Iris pigment epithelial cell (primary cell): ENCODE measurements at regions not wholly inside any gene's neighbourhood (a gene's known extent, or its start where the extent isn't known, plus 50 kb on each side); places are given as distances from the start of the nearest gene placed in this dataset.
"Not testable (repeated sequence)": the region's sequence is repeated elsewhere in the genome, so short reads cannot be mapped to it uniquely, and the experiment has no call there.

ENCODE experiments used
- DNase-seq: peaks from one replicate; pipeline ENCODE4 v3.0.0-alpha.2; 2011; ENCODE audit warnings: low read depth

DNA sequence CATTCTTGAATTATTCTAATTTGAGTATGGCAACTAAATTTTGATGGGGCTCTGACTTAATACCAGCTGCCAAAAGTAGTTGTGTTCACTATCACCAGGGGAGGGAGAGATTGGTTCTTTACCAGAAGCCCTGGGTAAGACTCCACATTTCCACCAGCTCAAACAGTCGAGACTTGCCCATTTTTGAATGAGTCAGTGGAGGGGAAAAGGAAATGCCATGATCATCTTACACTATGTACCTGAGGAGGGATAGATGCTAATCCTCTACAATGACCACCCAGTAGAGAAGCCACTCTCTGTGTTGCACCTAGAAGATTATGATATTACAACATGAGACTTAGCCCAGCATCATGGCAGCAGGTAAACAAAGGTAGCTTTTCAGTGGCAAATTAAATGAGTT is 77.0 kb upstream of the SGK1 start:
- DNase-seq, result no peak

DNA sequence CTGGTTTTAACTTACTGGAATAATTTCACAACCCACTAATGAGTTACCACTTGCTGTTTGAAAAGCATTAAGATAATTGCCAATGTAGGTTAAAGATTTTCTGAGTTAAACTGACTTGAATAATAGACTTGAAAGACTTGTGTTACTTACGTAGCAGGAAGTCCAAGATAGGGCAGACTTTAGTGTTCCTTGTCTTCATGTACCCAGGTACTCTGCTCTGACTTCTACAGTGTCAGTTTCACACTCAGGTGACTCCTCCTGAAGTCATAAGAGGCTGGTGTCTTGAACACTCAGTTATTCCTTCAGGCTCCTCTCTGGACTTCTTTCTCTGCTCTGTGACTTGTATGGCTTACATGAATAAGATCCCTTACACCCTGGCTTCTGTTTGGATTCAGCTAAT is 76.3 kb upstream of the SGK1 start:
- DNase-seq, result no peak

DNA sequence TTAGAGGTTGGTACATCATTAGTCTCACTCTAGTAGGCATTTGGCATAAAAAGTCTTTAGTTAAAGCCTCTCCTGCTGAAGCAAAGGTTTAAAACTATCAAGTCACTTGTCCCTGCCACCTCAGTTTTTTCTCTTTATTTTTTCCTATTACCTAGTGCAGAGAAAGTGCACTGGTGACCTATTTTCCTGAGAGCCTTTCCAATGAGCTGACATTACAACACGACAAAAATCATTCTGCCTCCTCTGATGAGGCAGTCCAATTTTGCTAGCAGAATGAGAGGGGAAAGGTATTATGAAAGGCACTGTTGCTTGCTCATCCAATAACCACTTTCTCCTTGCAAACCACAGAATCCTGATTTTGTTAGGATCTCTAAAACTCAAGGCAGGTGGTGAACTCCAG is 73.3 kb upstream of the SGK1 start:
- no peak for DNase-seq

DNA sequence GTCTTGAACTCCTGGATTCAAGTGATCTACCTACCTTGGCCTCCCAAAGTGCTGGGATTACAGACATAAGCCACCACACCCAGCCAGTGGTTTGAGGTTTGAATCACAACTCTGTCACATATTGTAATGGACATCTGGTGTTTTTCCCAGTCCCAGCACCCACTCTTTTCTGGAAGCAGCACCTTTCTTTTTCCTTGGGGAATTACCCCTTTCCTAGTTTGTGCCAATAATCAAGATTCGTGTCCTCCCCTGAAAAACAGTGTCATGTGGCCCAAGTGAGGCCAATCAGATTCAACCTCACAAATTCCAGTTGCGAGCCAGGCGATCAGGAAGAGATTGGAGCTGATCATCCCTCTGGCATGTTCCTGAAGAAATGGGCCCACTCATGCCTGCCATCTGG is 71.7 kb upstream of the SGK1 start:
- no peak for DNase-seq

DNA sequence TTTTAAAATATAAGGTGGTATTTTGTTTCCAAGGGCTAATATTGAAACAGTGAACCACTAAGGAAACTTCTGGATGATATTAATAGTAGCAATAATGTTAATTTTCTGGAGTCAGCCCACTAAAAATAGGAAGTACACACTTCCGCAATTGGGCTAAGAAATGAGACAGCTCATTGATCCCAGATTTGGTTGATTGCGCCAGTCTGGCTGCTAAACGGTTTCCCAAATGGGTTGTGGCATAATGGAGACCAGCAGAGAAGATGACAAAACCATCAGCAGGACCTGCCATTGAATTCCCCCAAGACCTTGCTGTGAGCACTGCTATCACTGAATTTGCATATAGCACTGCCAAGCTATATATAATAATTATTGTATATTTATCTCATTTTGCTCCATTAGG is 71.2 kb upstream of the SGK1 start:
- DNase-seq, result no peak

DNA sequence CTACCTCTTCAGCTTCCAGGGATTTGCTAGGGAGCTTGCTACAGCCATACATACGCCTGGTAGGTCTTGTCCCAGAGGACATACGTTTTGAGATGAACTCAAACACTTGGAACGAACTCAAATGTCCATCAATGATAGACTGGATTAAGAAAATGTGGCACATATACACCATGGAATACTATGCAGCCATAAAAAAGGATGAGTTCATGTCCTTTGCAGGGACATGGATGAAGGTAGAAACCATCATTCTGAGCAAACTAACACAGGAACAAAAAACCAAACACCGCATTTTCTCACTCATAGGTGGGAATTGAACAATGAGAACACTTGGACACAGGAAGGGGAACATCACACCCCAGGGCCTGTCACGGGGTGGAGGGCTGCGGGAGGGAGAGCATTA is 68.6 kb upstream of the SGK1 start:
- DNase-seq, result not testable (repeated sequence)

DNA sequence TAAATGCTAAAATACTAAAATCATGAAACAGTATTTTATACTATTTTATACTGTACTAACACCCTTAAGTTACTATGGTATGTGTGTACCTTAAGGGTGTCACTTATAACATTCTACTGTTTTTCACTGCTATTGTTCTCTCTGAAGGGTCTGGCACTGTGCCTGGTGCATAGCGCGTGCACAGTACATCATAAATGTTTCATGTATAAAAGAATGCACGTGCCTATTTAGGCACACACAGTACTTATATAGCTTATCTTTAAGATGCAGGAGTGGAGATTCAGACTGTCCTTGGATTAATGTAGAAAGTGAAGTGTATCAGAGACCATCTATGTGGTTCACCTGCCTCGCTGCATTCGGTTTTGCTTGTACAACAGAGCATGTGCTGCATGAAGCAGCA is 64.0 kb upstream of the SGK1 start:
- DNase-seq, result no peak

DNA sequence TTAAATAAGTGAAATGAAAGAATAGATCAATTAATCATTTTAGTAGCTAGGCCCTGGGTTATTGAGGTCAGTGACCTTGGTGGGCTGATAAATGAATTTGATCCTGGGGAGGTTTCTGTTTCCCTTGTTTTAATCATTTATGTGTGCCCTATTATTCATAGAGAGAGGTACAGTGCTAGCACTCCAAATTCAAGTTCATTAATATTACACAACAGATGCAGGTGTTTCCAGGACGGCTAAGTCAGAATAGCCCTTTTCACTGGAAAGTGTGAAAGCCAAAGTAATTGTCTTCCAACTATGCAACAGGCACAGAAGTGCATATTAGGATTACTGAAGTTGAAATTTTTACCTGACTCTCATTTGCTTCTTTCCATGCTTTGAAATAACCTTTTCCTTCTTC is 61.7 kb upstream of the SGK1 start:
- no peak for DNase-seq

DNA sequence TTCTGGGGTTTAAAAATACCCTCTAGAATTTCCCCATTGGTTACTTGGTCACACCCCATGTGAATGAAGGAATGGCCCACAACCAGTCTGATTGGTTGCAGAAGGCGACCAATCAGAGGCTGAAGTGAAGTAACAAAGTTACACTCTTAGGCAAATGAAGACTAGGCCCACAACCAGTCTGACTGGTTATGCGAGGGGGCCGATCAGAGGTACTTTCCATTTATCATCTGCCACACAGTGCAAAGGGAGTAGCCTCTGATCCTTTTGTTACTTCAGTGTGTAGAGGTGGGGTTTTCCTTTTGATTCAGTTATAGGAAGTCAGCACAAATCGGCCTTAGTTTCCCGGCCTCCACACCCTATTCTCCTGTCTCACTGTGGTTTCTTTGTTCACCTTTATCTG is 61.2 kb upstream of the SGK1 start:
- DNase-seq, result no peak

DNA sequence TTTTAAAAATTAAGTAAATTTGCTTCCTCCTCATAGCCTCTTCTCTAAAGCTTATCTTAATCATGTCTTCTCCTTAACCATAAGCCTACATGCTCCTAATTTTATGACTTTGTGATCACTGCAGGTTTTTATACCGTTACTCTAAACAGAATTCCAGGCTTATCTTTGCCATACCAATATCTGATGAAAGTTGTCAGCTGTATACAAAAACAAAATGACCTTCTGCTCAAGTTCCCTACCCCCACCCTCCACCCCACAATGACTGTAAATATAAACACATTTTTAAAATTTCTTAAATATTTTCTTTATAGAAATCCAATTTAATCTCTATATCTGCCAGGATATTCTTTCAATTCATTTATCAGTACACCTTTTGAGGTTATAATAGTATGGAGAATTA is 60.5 kb upstream of the SGK1 start:
- DNase-seq, result no peak

DNA sequence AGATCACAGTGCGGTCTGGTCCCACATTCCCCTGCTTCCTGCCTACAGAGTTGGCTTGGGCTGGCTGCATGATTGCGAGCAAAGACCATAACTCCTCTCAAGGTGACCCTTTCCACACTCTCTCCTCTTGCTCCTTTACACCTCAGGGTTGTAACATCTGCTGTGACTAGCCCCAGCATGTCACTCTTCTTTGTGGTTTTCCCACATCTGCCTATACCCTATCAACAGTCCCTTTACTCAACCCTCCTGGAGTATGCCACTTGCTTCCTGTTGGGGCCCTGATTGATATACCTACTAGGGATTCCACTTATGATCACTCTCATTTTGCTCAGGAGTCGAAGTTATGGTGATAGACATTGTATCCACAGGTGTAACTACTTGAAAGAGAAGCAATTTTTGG is 58.9 kb upstream of the SGK1 start:
- DNase-seq, result no peak

DNA sequence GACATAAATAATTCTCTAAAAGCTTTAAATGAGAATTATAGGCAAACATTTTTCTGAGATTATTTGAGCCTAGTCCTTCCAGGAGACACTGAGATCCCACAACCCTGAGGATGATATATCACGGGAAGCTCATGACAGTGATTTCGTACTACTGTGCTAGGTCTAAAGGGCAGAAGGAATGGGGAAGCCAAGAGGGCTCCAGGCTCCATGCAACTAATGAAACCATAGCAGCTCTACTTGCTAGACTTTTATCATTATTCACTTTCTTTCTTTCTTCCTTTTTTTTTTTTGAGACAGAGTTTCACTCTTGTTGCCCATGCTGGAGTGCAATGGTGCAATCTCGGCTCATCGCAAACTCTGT is 57.3 kb upstream of the SGK1 start:
- no peak for DNase-seq

DNA sequence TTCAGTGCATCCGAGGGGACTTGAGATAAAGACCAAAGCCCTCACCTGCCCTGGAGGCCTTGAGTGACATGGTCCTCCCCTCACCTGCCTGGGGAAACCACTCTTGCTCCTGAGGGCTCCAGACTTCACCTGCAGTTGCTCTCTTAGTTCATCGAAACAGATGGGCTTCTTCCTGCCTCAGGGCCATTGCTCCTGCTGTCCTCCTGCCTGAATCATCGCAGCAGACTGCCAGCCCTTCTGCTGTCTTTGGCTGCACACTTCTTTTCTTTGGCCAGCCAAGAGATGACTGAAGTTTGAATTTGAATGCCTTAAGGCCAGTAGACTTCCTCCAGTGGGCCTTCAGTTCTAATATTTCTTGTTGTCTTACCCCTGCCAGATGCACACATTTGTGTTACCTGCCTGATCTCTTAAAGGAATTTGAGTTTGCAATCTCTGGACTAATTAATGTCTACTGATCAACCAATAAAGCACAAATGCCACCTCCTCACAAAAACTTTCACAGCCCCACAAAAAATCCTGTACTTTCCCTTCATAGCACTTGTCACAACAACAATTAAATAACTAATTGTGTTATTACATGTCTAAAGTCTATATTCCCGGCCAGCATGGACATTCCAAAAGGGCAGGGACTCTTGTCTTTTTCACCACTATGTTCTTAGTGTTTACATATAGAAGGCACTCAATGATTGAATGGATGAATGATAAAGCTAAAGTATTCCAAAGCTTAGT is 56.7 kb upstream of the SGK1 start:
- peak; percentile 56 for DNase-seq

DNA sequence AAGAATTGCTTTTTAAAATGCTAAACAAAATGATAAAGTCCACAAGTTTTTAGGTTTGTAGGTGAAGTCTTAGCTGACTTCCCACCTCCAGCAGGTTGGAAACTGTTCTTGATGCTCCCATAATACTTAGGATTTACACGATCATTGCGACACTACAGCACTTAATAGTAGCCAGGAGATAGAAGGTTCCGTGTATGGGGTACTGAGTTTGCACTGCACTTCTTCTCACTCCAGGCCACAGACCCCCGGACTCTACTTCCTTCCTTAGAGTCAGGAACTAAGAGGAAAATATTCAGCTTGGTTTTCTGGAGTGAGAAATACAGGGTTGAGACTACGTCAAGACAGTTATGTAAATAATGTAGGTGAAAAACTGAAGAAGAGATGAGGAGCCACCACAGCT is 56.1 kb upstream of the SGK1 start:
- DNase-seq, result no peak

DNA sequence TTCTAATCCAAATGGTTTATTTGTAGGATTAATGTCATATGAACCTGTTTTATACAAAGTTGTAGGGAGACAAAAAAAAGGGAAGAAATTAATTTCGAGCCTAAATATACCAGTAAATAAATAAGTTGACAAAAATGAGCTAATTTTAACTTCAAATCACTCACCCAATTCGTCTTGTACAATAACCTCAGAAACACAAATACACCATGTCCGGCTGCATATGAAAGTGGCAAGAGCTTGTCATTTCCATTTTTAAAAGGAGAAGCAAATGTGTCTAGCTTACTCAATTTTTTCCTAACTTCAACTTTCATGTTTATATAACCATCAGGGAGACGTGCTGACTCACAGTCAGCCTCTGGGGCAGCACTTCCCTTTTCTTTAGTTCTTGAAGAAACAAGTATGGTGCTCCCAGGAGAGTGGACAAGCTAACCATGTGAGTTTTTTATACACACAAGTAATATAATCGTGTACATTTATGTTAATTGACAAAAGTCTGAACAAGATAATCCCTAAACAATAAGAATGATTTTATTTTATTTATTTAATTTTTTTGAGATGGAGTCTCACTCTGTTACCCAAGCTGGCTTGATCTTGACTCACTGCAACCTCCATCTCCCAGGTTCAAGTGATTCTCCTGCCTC is 55.5 kb upstream of the SGK1 start:
- DNase-seq, result peak; percentile 93

DNA sequence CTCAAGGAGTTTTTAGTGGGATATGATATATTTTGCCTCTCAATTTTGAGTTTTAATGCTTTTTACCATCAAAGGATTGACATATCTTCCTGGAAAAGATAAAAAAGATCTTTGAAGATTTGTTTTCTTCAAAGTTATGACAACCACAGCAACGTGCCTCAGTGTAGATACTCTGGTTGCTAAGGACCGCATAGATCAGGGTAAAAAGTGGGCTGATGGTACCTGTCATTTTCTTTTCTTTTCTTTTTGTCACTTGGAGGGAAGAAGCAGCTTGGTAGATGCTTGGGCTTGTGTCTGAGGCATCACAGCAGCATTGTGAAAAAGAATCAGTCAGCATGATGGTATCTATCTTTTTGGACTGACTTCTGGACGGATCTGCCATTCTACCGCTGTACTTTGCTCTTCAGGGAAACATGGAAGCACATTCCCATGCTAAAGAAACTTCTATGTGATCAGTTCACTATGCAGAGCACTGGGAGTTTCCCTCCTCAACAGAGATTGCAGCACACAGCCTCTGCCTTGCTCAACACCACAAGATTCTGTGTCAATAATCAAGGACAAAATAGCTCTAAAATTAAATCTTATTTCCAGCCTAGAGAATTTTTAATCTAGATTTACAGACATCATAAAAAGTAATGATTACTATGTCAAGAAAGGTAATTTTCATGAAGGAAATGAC is 54.8 kb upstream of the SGK1 start:
- DNase-seq, result peak; percentile 91

DNA sequence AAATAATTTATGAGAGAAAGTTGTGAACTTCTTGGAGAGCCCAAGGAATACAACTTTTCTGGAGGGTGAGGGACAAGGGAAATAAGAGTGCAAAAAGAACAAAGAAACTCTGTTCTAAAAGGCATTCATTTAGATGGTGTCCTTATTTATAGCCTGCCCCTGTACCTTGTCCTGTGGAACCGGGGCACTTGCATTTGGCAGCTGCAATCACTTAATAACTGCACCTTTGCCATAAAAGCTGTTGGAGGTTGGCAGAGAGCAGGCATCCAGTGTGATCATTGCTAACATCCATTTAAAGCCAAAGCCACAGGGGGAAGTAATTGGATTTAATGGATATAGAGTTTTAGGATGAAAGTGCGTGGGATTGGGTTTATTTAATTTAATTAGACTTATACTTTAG is 50.8 kb upstream of the SGK1 start:
- DNase-seq, result no peak
